ENCODE measurements at regions not wholly inside any gene's neighbourhood (a gene's known extent, or its start where the extent isn't known, plus 50 kb on each side); places are given as distances from the start of the nearest gene placed in this dataset.

GRCh38 chr2:118167026-118167425 is 78.8 kb downstream of the INSIG2 start:
- DNase-seq: no peak

- DNase-seq: no peak
Measured at GRCh38 chr2:118166242-118166641, 78.0 kb downstream of the INSIG2 start.

GRCh38 chr2:118165595-118165994 is 77.3 kb downstream of the INSIG2 start:
- no peak for DNase-seq

Data from activated CD4-positive, alpha-beta T cell treated with anti-CD3 and anti-CD28 coated beads for 4 hours (primary cell).